Ovary (tissue), 3 donors: ENCODE measurements at regions not wholly inside any gene's neighbourhood (a gene's known extent, or its start where the extent isn't known, plus 50 kb on each side); places are given as distances from the start of the nearest gene placed in this dataset.

ENCODE experiments used
- CTCF ChIP-seq, 3 donors: fragments of 450-650 bp in 2 of 3; fragments of 200-600 bp in 1 of 3; IDR thresholded peaks; one replicate each; pipeline versions ENCODE4 v1.5.1 to v1.8.0; 2016 to 2022; ENCODE audit warnings: antibody characterized with exemption in 3 of 3, mild to moderate bottlenecking in 1 of 3
- EP300 ChIP-seq: sonication (generic); formaldehyde crosslinking; IDR thresholded peaks from one replicate; pipeline ENCODE4 v1.6.1; 2017; ENCODE audit warnings: antibody characterized with exemption
- POLR2A ChIP-seq: fragments of 450-650 bp; IDR thresholded peaks from one replicate; pipeline ENCODE4 v1.6.1; 2017; ENCODE audit warnings: antibody characterized with exemption, mild to moderate bottlenecking, moderate library complexity
- donor health status: DM: no; HTN: no; CAD: no.

- TF ChIP-seq CTCF (IDR thresholded peaks at IDR 0.05) (no peak), POLR2A (no peak), EP300 (no peak)
These were observed 314.3 kb upstream of the RTL1 start for GRCh38 chr14:101217616-101218371.
